HL-60/S4 (cell line): ENCODE measurements at regions not wholly inside any gene's neighbourhood (a gene's known extent, or its start where the extent isn't known, plus 50 kb on each side); places are given as distances from the start of the nearest gene placed in this dataset.

Experiments used
- in situ Hi-C: fragments of 300-500 bp; cut with MboI; formaldehyde crosslinking; loops from 2 replicates; pipeline ENCODE4 v1.14.3; 2022; ENCODE audit warnings: low sequenced_read_pairs

DNA sequence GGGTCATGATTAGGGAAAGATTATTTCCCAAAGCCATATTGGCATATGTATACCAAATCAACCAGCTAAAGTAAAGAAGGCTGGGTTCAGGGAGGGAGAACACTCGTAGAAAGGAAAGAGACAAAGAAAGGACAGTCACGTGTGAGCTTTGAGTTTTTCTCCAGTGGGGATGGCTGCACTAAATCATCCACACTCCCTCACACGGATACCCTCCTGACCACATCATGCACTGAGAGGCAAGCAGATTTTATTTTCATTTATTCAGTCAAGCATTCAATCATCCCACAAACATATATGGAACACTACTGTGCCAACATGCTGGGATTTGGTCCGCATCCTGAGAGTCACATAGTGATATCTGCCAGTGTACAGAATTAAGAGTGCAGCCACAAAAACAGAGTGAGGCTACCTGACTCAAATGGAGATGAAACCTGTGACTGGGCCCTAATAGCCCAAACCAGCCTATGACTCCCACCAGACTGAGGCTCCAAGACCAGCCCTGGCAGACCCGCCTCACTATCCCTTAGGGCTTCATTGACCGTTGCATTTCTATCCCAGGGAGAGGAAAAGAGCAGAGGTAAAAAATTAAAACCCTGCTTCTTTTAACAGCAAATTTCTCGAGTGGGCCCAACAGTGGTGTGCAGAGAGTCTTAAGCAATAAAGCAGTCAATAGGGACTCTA, 155.9 kb downstream of the BARHL2 start:
- in situ Hi-C loops: no loop called here

DNA sequence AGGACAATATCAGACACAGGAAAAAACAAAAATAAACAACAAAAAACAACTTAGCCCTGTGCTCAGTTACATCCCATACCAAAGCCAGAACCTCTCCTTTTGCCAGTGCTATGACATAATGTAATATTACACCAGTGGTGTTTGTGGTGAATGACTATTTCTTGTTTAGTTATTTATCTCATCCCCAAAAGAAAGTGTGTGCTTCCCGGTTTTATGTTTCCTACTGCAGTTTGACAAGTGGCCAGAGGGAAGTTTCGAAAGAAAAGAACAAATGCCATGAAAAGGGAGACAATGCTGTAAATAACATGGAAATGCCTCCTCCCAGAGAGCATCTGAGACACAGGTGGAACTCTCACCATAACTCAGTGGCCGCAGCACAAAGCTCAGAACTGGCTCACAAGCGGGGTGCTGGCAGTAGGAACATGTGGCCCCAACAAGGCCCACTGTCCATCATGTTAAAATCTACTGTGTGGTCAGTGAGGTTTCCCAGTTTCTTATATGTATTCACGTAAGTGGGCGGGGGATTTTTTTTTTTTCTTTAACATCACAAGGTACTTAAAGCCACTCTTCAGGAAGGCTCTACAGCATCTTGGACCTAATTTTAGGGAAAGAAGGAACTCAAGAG, 158.2 kb downstream of the BARHL2 start:
- in situ Hi-C loops: no loop called here

DNA sequence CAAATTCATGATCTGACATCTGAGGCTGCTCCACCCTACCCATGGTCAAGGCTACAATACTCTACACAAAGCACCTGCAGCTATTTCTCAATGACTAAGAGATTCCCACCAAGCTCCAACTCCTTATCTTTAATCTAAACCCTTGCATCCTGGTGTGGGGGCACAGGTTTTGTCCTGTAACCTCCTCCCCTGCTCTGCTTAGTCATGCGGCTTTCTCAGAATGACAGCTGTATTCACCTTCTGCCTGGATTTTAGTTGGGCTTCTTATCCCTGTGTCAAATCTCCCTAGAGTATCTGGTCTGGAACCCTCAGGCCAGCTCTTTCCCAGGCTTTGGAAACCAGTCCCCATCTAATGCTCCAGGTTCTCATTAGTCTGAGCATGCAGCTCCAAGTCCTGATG, 159.0 kb downstream of the BARHL2 start:
- in situ Hi-C loops: no loop called here

DNA sequence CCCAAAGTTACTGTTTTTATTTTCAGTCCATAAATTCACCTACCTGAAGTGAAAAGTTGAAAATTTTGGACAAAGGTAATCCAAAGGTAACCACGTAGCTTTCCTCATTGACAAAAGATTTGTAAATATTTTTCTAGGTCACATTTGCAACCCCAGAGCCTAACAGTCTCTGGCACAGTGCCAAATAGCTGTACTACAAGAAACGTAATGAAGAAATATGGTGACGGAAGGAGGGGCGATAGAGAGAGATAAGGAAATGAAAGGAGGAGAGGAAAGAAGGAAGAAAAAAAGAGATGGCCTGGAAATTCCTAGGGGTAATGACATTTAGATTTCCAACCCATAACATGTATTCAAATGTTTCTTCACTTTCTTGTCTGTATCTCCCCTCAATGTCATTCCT, 159.4 kb downstream of the BARHL2 start:
- in situ Hi-C loops: no loop called here

DNA sequence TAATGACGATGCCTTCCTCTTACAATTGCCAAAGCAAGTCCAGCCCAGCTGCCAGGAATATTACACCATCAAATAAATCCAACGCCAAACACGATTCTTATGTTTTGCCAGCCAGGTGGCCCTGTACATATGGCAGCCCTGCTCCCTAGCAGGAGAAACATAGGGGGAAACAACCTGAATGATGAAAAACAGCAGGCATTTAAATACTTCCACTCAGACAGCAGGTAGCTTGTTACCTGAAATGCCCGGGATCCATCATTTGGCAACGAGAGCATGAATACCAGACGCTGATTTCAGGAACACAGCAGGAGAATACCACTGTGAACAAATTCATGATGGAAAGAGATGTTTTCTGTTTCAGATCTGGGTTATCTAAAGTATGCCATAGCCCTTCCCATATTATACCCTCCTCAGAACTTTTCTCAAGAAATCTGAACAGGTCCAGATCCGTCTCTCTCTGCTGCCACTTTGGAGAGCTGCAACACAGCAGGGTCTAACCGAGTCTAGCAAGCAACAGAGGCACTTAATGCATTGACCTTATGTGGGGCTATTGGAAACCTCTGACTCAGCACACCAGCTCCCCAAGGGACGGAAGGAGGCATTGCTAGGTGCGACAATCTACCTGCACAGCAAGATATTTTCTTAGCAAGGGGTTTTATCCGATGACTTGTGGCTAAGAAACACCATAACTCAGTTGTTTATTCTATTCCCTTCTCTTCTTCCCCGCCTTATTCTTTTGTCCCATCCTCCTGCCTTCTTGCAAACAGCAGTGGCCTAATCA, 166.3 kb downstream of the BARHL2 start:
- in situ Hi-C loops: no loop called here

DNA sequence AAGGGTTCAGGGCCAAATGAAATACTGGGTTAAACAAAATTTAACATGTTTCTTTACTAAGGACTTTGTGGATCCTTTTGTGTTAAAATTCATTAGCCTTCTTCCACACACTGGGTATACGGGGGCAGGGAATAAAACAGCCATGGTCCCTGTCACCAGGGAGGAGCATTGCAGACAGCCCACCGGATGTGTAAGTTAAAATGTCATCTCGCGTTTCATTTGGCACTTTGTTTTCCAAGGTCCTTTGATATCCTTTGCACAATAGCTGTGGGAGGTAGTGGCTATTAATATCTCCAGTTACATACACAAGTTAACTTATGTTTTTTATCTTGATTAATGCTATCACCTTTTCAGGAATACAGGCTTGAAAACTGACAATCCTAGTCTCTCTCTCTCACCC, 172.7 kb downstream of the BARHL2 start:
- in situ Hi-C loops: no loop called here

DNA sequence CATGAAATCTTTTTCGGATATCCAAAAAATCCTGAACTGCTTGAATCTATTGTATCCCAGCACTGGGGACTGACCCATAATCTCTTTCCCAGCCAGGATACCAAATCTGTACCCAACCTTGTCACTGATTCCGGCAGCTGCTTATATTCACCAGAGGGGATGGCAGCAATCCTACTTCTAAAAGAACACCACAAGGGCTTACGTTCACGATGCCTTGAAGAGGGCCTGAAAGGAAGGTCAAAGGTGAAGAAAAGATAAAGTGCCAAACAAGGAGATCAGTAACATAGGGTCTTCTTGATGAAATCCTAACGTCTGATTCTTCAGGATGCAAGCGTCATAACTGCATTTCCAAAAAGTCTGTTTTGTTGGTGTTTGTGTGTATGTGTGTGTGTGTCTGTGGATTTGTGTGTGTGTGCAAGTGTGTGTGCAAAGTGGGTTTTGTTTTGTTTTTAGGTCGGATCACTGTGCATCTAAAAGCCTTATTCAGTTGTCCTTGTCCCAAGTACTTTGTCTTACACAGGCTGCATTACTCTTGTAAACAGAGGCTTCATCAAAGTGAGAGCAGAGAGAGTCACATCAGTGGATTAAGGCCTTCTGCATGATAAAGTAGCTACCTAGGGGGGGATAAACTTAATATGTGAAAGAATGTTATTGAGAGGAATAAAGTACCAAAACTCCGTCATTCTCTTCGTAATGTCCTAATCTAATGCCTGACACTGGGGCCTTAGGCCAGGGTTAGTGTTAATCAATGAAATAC, 179.3 kb downstream of the BARHL2 start:
- in situ Hi-C loops: no loop called here

DNA sequence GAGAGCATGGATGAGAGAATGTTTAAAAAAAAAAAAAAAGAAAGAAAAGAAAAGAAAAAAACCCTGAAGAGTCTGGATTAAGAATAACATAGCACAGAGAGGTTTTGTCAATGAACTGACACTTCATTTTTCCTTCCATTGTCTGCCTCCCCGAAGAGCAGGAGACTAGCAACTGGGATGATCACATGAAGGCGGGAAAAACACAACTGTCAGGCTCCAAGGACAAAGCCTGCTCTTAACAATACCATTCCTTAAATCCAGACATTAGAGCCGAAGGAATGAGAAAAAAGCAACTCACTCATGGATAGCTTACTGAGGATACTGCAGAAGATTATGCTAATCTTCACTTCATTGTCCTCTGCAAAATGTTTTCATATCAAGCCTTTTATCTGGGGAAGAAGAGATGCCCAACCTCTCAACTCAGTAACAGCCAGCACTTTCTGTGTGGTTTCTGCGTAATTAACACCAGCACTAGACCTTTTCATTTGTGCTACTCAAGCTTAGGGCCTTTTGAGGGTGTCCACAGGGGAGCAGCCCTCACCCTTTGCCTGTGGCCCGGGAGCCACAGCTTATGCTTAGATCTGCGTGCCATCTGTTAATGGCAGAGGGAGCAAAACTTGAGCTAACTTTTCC, 182.3 kb downstream of the BARHL2 start:
- in situ Hi-C loops: no loop called here

DNA sequence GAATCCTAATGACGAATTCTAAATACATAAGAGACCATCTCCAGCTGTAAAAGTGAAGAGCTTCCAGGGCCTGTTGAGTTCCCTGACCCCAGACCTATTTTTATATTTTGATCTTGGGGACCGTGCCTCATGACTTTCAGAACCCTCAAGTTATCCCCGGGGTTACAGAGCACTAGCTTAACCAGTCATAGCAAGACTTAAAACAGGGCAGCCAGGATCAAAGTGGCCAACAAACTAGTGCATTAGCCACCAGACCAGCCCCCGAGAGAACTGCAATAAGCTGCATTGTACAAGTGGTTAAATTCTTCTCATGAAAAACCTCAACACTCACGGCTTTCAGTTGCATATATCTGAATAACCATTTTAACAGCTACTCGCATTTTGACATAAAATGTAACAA, 183.0 kb downstream of the BARHL2 start:
- in situ Hi-C loops: no loop called here

DNA sequence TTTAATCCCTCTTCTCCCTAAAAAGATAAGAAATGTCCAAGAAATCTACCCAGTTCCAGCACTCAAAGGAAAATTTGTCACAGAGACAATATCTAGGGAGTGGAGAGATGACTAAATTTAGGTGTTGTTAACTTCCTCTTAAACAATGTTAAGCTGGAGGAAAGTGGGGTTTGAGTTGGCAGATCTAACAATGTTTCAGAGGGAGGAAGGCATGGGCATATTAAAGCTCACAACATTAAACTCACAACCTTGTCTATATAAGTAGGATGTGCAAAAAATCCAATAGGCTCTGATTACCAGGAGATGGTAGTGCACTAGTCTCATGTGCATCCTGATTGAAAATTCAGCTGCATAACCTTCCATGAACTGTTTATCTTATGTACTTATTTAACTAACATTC, 190.1 kb downstream of the BARHL2 start:
- in situ Hi-C loops: no loop called here

DNA sequence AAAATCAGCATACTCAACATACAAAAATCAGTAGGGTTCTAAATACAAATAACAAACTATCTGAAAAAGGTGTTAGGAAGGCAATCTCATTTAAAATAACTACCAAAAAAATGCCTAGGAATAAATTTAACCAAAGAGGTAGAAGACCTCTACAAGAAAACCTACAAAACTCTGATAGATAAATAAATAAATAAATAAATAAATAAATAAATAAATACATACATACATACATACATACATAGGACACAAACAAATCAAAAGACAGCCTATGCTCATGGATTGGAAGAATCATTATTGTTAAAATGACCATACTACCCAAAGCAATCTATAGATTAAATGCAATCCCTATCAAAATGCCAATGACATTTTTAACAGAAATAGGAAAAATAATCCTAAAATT, 194.7 kb downstream of the BARHL2 start:
- in situ Hi-C loops: no loop called here

DNA sequence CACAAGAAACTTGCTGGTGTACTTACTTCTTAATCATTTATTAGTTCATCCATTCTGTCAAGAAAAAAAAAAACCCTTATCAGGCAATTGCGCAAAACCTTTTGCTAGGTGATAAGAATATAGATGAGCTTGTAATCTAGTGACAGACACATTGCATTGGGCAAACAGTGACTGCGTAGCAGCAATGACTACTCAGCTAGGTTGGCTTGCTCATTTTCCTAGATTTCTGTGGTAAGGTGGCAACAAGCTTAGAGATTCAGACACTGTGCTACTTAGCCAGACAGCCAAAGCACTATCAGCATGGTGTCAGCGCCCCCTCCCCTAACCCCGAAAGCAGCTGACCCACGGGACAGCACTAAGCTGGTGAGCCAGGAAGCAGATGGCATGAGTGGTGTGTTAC, 203.1 kb downstream of the BARHL2 start:
- in situ Hi-C loops: no loop called here

DNA sequence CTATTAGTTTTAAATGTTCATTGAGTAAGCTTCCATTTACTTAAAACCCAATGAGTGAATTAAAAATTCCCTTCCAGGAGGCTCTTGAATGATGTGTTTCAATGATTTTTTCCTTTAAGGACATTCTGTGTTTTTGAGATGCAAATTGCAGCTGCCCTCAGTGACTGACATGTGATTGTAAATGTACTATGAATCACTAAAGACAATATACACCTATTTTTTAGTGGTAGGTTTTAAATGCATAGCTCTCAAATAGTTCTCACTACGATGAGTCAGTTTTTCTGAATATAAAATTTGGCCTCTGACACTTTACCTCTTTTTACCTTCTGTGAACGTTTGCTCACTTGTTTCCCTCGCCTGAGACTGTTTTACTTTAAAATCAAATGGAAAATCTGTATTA, 204.7 kb downstream of the BARHL2 start:
- in situ Hi-C loops: no loop called here

DNA sequence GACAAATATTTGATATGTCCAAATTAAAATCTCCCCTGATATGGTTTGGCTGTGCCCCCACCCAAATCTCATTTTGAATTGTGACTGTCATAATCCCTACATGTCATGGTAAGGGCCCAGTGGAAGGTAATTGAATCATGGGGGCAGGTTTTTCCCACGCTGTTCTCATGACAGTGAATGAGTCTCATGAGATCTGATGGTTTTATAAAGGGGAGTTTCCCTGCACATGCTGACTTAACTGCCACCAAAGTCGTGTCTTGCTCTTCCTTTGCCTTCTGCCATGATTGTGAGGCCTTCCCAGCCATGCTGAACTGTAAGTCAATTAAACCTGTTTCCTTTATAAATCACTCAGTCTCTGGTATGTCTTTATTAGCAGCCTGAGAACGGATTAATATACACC, 207.0 kb downstream of the BARHL2 start:
- in situ Hi-C loops: no loop called here

DNA sequence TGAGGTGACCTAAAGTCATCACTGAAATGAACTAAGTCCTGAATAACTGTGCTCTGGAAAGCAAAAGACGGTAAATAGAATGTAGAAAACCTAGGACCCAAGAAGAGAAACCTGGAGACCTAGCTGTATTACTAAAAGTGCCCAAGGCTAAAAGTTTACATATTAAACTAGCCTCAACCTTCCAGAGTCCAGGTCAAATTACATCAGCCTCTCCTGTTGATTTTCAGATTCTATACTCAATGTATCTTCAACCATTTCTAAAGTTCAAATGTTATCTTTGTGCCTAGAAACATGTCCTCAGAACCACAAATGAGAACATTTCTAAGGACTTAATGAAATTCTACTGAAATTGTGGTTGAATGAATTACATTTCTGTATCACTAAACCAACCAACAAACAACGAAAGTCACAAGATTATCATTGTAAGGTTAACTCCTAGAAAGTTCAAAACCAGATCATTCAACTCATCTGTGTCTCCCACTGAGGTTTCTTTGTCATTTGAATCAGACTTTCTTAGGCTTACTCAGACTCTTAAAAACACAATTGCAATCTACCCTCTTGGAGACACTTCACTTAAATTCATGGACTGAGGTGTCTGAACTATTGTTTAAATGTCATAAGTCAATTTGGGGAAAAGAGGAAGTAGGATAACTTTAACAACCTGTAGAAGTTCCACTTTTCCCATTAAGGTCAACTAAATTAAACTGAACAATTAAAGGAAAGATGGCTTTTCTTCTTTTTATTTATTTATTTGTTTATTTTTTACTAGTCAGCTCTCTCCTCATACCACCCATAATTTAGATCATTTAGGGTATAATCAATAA, 207.7 kb downstream of the BARHL2 start:
- in situ Hi-C loops: no loop called here

DNA sequence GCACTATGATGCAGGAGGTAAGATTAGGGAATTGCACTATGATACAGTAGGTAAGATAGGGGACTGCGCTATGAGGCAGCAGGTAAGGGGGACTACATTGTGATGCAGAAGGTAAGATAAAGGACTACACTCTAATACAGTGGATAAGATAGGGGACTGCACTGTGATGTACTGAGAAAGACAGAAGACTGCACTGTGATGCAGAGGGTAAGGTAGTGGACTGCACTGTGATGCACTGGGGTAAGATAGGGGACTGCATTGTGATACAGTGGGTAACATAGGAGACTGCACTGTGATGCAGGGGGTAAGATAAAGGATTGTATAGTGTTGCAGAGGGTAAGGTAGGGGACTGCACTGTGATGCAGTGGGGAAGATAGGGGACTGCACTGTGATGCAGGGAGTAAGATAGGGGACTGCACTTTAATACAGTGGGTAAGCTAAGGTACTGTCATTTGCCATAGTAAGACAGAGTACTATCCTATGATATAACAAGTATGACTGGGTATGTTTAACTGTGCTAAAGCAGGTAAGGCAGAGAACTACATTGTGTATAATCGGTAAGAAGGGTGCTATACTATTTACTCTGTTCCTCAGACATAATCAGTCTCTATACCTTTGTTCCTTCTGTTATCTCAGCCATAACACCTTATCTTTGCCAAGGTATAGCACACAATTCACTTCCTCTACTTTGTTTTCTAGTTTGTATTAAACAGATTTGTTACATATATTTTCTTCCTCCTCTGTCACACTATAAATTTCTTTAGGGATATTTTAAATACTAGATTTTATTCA, 208.5 kb downstream of the BARHL2 start:
- in situ Hi-C loops: no loop called here

DNA sequence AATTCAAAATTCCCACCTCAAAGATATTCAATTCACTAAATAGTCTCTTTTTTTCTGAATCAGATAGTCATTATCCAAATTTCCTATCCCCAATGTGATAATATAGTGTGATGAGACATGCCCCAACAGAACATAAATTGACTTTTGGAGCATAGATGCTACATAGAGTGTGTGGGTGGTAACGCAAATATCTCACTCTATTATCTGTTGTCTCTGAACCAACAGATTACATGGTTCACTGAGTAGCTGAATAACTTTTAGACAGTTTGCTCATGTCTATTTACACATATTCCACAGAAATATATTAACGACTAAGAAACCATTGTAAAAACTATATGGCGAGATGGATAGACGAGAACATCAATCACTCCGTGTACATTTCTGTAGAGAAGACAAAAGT, 209.9 kb downstream of the BARHL2 start:
- in situ Hi-C loops: no loop called here

DNA sequence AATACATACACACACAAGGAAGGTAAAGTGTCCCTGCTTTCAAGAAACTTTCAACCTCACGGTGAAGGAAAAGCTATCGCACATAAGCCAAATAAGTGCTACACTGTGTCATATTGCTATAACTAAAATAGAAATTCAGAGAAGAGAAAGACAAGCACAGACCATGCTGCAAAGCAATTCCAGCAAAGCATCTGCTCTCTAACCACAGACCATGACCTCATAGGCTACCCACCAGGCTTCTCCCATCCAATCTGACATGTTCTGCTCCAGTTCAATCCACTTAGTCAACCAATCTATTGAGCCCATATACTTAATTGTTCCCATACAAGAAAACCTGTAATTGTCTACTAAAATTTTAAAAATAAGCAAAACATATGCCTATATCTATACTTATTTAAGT, 211.3 kb downstream of the BARHL2 start:
- in situ Hi-C loops: no loop called here

DNA sequence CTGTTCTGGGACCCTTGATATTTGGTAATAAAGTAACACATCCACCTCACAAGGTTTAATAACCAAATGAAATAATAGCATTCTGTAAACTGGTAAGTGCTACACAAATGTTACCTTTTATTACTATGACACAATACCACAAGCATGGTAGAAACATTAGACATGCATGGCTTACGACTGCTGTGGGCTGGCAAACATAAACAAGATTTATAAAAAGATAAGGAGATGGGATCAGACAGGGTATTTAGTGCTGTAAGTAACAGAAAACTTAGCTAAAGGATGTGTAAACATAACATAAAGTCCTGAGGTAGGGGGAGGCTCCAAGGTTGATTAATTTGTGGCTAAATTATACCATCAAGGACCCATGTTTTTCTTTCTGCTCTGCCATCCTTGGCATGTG, 212.6 kb downstream of the BARHL2 start:
- in situ Hi-C loops: no loop called here
